Osteoblast (primary cell): ENCODE measurements at regions not wholly inside any gene's neighbourhood (a gene's known extent, or its start where the extent isn't known, plus 50 kb on each side); places are given as distances from the start of the nearest gene placed in this dataset.
"Not testable (repeated sequence)": the region's sequence is repeated elsewhere in the genome, so short reads cannot be mapped to it uniquely, and the experiment has no call there.

Source experiments
- DNase-seq: peaks from one replicate; pipeline ENCODE4 v3.0.0; 2011; ENCODE audit warnings: low spot score, mixed read lengths; ENCODE audit not compliant: insufficient read length; ENCODE audit errors: missing footprints
- H2AFZ ChIP-seq: 2 replicates; pipeline ENCODE4 v1.6.0; 2011; ENCODE audit warnings: mild to moderate bottlenecking, low read length
- H3K27ac ChIP-seq: 2 replicates; pipeline ENCODE4 v1.5.1; 2011; ENCODE audit warnings: mild to moderate bottlenecking, low read depth, low read length, moderate library complexity
- H3K27me3 ChIP-seq: 2 replicates; pipeline ENCODE4 v1.6.0; 2012; ENCODE audit warnings: mild to moderate bottlenecking, control low read depth, inconsistent platforms, low read length, moderate library complexity; ENCODE audit not compliant: insufficient read depth
- H3K36me3 ChIP-seq: 2 replicates; pipeline ENCODE4 v1.5.1; 2011; ENCODE audit warnings: mild to moderate bottlenecking, low read length, control low read depth, moderate library complexity; ENCODE audit not compliant: insufficient read depth
- H3K4me1 ChIP-seq: 2 replicates; pipeline ENCODE4 v1.5.1; 2011; ENCODE audit warnings: mild to moderate bottlenecking, low read length, control low read depth, moderate library complexity; ENCODE audit not compliant: insufficient read depth
- H3K4me2 ChIP-seq: 2 replicates; pipeline ENCODE4 v1.6.0; 2011; ENCODE audit warnings: mild to moderate bottlenecking, low read length; ENCODE audit not compliant: insufficient read depth
- H3K4me3 ChIP-seq: fragments of 200-600 bp; sonication (generic); 3 replicates; pipeline ENCODE4 v1.5.1; 2012; ENCODE audit warnings: mild to moderate bottlenecking, low read length, inconsistent platforms; ENCODE audit not compliant: insufficient read depth
- H3K79me2 ChIP-seq: 2 replicates; pipeline ENCODE4 v1.6.0; 2012; ENCODE audit warnings: mild to moderate bottlenecking, low read length, control low read depth, inconsistent platforms; ENCODE audit not compliant: insufficient read depth
- H3K9me3 ChIP-seq: 2 replicates; pipeline ENCODE4 v1.5.1; 2011; ENCODE audit warnings: low read depth, low read length, control low read depth
- H4K20me1 ChIP-seq: 2 replicates; pipeline ENCODE4 v1.6.0; 2012; ENCODE audit warnings: mild to moderate bottlenecking, low read length, control low read depth; ENCODE audit not compliant: insufficient read depth
- CTCF ChIP-seq: IDR thresholded peaks from 2 replicates; pipeline ENCODE4 v1.5.1; 2011; ENCODE audit warnings: mild to moderate bottlenecking, low read depth, low read length, moderate library complexity; ENCODE audit errors: extremely low read depth

DNA sequence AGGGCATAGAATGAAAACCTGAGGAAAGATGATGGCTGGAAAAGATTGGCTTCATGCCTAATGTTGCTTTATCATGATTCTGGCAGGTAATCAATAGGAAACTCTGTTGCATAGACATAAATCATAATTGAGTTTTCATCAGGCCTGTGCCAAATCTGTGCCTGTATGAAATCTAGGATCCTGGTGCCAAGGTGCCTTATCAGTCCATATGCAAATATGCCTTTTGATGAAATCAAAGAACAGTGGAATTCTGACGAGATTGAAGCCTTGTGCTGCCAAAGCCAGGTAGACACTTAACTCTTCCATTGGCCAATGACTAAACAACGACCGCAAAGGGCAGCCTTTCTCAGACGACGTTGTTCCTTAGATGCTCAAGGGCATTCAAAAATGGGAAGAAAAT is 170.0 kb upstream of the CRIM1 start:
- H2AFZ ChIP-seq, result no peak overlapping the region
- no peaks in the 10 kb centered on the region for H4K20me1 ChIP-seq
- H3K4me2 ChIP-seq, result no peak overlapping the region
- H3K9me3 ChIP-seq, result no peaks in the 10 kb centered on the region
- no peaks in the 10 kb centered on the region for H3K27me3 ChIP-seq
- H3K36me3 ChIP-seq, result no peaks in the 10 kb centered on the region
- H3K4me3 ChIP-seq, result no peak overlapping the region
- no peaks in the 10 kb centered on the region for H3K79me2 ChIP-seq
- no peak for TF ChIP-seq CTCF
- no peak for DNase-seq
- no peak overlapping the region for H3K27ac ChIP-seq
- no peaks in the 10 kb centered on the region for H3K4me1 ChIP-seq

DNA sequence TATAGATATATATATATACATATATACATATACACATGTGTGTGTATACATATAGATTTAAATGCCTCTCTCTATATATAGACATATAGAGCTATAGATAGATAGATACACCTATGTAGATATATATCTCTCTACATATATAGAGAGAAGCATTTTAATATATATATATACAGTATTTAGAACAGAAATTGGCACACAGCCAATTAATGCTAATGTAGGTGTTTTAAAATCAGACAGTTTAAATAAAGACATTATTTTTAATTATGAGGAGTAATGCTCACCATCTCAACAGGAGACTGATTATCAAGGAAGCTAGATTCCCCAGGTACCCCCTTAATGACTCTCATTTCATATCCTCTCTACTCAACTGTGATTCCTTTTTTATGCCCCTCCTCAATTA is 170.7 kb upstream of the CRIM1 start:
- Histone ChIP-seq H3K27ac (no peak overlapping the region), H2AFZ (no peak overlapping the region), H3K4me1 (no peaks in the 10 kb centered on the region), H3K27me3 (no peaks in the 10 kb centered on the region), H3K36me3 (no peaks in the 10 kb centered on the region), H3K79me2 (no peaks in the 10 kb centered on the region), H3K4me2 (no peak overlapping the region), H3K4me3 (no peak overlapping the region), H4K20me1 (no peaks in the 10 kb centered on the region), H3K9me3 (no peaks in the 10 kb centered on the region)
- no peak for DNase-seq
- TF ChIP-seq CTCF, result no peak

GRCh38 chr2:36180789-36181482 is 174.6 kb upstream of the CRIM1 start:
- H2AFZ ChIP-seq, DNase-seq, H3K36me3 ChIP-seq, H4K20me1 ChIP-seq, H3K4me2 ChIP-seq, H3K27ac ChIP-seq, H3K4me3 ChIP-seq, H3K9me3 ChIP-seq, H3K79me2 ChIP-seq, H3K4me1 ChIP-seq, H3K27me3 ChIP-seq: not testable (repeated sequence)

GRCh38 chr2:36180293-36180692 is 175.3 kb upstream of the CRIM1 start:
- H3K36me3 ChIP-seq, H3K4me1 ChIP-seq, H3K79me2 ChIP-seq, H4K20me1 ChIP-seq, H2AFZ ChIP-seq, H3K9me3 ChIP-seq, DNase-seq, H3K4me2 ChIP-seq, H3K4me3 ChIP-seq, H3K27me3 ChIP-seq, H3K27ac ChIP-seq: not testable (repeated sequence)

DNA sequence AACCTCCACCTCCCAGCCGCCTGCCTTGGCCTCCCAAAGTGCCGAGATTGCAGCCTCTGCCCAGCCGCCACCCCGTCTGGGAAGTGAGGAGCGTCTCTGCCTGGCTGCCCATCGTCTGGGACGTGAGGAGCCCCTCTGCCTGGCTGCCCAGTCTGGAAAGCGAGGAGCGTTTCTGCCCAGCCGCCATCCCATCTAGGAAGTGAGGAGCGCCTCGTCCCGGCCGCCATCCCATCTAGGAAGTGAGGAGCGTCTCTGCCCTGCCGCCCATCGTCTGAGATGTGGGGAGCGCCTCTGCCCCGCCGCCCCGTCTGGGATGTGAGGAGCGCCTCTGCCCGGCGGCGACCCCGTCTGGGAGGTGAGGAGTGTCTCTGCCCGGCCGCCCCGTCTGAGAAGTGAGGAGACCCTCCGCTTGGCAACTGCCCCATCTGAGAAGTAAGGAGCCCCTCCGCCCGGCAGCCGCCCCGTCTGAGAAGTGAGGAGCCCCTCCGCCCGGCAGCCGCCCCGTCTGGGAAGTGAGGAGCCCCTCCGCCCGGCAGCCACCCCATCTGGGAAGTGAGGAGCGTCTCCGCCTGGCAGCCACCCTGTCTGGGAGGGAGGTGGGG is 175.8 kb upstream of the CRIM1 start:
- DNase-seq, H3K27ac ChIP-seq, H3K27me3 ChIP-seq, H3K9me3 ChIP-seq, H4K20me1 ChIP-seq, H2AFZ ChIP-seq, H3K4me2 ChIP-seq, H3K4me1 ChIP-seq, H3K36me3 ChIP-seq, H3K79me2 ChIP-seq, H3K4me3 ChIP-seq: not testable (repeated sequence)
